Testis (tissue), 2 donors: ENCODE measurements at regions not wholly inside any gene's neighbourhood (a gene's known extent, or its start where the extent isn't known, plus 50 kb on each side); places are given as distances from the start of the nearest gene placed in this dataset.

Experiments used
- CTCF ChIP-seq, 3 experiments: fragments of 450-650 bp in 2 of 3; fragments of 200-600 bp in 1 of 3; sonication (generic) in 1 of 3; IDR thresholded peaks; one replicate each; pipeline ENCODE4 v1.5.1; 2016 to 2019; ENCODE audit warnings: antibody characterized with exemption in 3 of 3, mild to moderate bottlenecking in 2 of 3, moderate library complexity in 1 of 3
- POLR2A ChIP-seq: fragments of 450-650 bp; IDR thresholded peaks from one replicate; pipeline ENCODE4 v1.6.1; 2017; ENCODE audit warnings: antibody characterized with exemption, mild to moderate bottlenecking, moderate library complexity

- TF ChIP-seq CTCF (IDR thresholded peaks at IDR 0.05) (no peak), POLR2A (no peak)
Measured at GRCh38 chr14:49405291-49405690, 180.9 kb downstream of the RPS29 start.
